ENCODE measurements at regions not wholly inside any gene's neighbourhood (a gene's known extent, or its start where the extent isn't known, plus 50 kb on each side); places are given as distances from the start of the nearest gene placed in this dataset.

- H3K27me3 ChIP-seq (ENCODE audit: insufficient read depth, poor library complexity, severe bottlenecking) = peaks cover 10% of the 10 kb centered on the region
- no peaks in the 10 kb centered on the region for H3K9me3 ChIP-seq (ENCODE audit: severe bottlenecking)
- H3K27ac ChIP-seq (ENCODE audit: poor library complexity, severe bottlenecking) = no peak overlapping the region
- H3K4me1 ChIP-seq (ENCODE audit: insufficient read depth, poor library complexity, severe bottlenecking) = no peaks in the 10 kb centered on the region
- ATAC-seq (ENCODE audit: low read depth) (no peak), DNase-seq (ENCODE audit: low spot score) (no peak)
- no peaks in the 10 kb centered on the region for H3K36me3 ChIP-seq (ENCODE audit: low read depth)
- no peak overlapping the region for H3K4me3 ChIP-seq (ENCODE audit: severe bottlenecking)
- no peak for TF ChIP-seq CTCF (IDR thresholded peaks at IDR 0.05; ENCODE audit: poor library complexity, severe bottlenecking)
These were observed 118.0 kb upstream of the ATP10A start for GRCh38 chr15:25981114-25981513.

- Histone ChIP-seq H3K4me1 (ENCODE audit: insufficient read depth, poor library complexity, severe bottlenecking) (no peaks in the 10 kb centered on the region), H3K27me3 (ENCODE audit: insufficient read depth, poor library complexity, severe bottlenecking) (no peaks in the 10 kb centered on the region), H3K4me3 (ENCODE audit: severe bottlenecking) (no peak overlapping the region), H3K9me3 (ENCODE audit: severe bottlenecking) (no peaks in the 10 kb centered on the region), H3K27ac (ENCODE audit: poor library complexity, severe bottlenecking) (no peak overlapping the region), H3K36me3 (ENCODE audit: low read depth) (no peaks in the 10 kb centered on the region)
- TF ChIP-seq CTCF (IDR thresholded peaks at IDR 0.05; ENCODE audit: poor library complexity, severe bottlenecking) = no peak
- DNase-seq (ENCODE audit: low spot score) = no peak
- no peak for ATAC-seq (ENCODE audit: low read depth)
These were observed 109.1 kb upstream of the ATP10A start for GRCh38 chr15:25972141-25972675.

- Histone ChIP-seq H3K36me3 (ENCODE audit: low read depth) (no peaks in the 10 kb centered on the region), H3K27ac (ENCODE audit: poor library complexity, severe bottlenecking) (no peak overlapping the region), H3K4me1 (ENCODE audit: insufficient read depth, poor library complexity, severe bottlenecking) (no peaks in the 10 kb centered on the region), H3K9me3 (ENCODE audit: severe bottlenecking) (no peaks in the 10 kb centered on the region), H3K27me3 (ENCODE audit: insufficient read depth, poor library complexity, severe bottlenecking) (no peaks in the 10 kb centered on the region), H3K4me3 (ENCODE audit: severe bottlenecking) (no peak overlapping the region)
- ATAC-seq (ENCODE audit: low read depth) = no peak
- no peak for DNase-seq (ENCODE audit: low spot score)
- no peak for TF ChIP-seq CTCF (IDR thresholded peaks at IDR 0.05; ENCODE audit: poor library complexity, severe bottlenecking)
These were observed 107.9 kb upstream of the ATP10A start for GRCh38 chr15:25971053-25971452.

- H3K36me3 ChIP-seq (ENCODE audit: low read depth) = no peaks in the 10 kb centered on the region
- H3K4me3 ChIP-seq (ENCODE audit: severe bottlenecking) = no peak overlapping the region
- no peak for DNase-seq (ENCODE audit: low spot score)
- no peaks in the 10 kb centered on the region for H3K27me3 ChIP-seq (ENCODE audit: insufficient read depth, poor library complexity, severe bottlenecking)
- H3K4me1 ChIP-seq (ENCODE audit: insufficient read depth, poor library complexity, severe bottlenecking) = no peaks in the 10 kb centered on the region
- no peak for ATAC-seq (ENCODE audit: low read depth)
- H3K27ac ChIP-seq (ENCODE audit: poor library complexity, severe bottlenecking) = no peak overlapping the region
- no peaks in the 10 kb centered on the region for H3K9me3 ChIP-seq (ENCODE audit: severe bottlenecking)
- no peak for TF ChIP-seq CTCF (IDR thresholded peaks at IDR 0.05; ENCODE audit: poor library complexity, severe bottlenecking)
These were observed 106.8 kb upstream of the ATP10A start for GRCh38 chr15:25969886-25970285.

- H3K4me3 ChIP-seq (ENCODE audit: severe bottlenecking) = no peak overlapping the region
- H3K4me1 ChIP-seq (ENCODE audit: insufficient read depth, poor library complexity, severe bottlenecking) = no peaks in the 10 kb centered on the region
- DNase-seq (ENCODE audit: low spot score) = no peak
- no peak for TF ChIP-seq CTCF (IDR thresholded peaks at IDR 0.05; ENCODE audit: poor library complexity, severe bottlenecking)
- H3K27me3 ChIP-seq (ENCODE audit: insufficient read depth, poor library complexity, severe bottlenecking) = no peaks in the 10 kb centered on the region
- no peaks in the 10 kb centered on the region for H3K9me3 ChIP-seq (ENCODE audit: severe bottlenecking)
- H3K27ac ChIP-seq (ENCODE audit: poor library complexity, severe bottlenecking) = no peak overlapping the region
- ATAC-seq (ENCODE audit: low read depth) = peak; percentile 81
- H3K36me3 ChIP-seq (ENCODE audit: low read depth) = no peaks in the 10 kb centered on the region
These were observed 104.0 kb upstream of the ATP10A start for GRCh38 chr15:25967116-25967515.

Measured in RWPE2 (cell line).